Endothelial cell (in vitro differentiated cells): ENCODE measurements at regions not wholly inside any gene's neighbourhood (a gene's known extent, or its start where the extent isn't known, plus 50 kb on each side); places are given as distances from the start of the nearest gene placed in this dataset.

Source experiments
- DNase-seq: peaks from one replicate; pipeline ENCODE4 v3.0.0; 2021; ENCODE audit warnings: low spot score
- H3K27ac Mint-ChIP-seq: one replicate; pipeline ENCODE4 v1.8.0; 2021; ENCODE audit warnings: mixed read lengths, inconsistent platforms; ENCODE audit not compliant: unreplicated experiment
- H3K27me3 Mint-ChIP-seq: one replicate; pipeline ENCODE4 v1.8.0; 2021; ENCODE audit warnings: mild to moderate bottlenecking, moderate library complexity, mixed read lengths, inconsistent platforms; ENCODE audit not compliant: unreplicated experiment
- H3K36me3 Mint-ChIP-seq: one replicate; pipeline ENCODE4 v1.8.0; 2021; ENCODE audit warnings: mild to moderate bottlenecking, low read depth, mixed read lengths, inconsistent platforms; ENCODE audit not compliant: unreplicated experiment
- H3K4me1 Mint-ChIP-seq: one replicate; pipeline ENCODE4 v1.8.0; 2021; ENCODE audit warnings: mild to moderate bottlenecking, mixed read lengths, inconsistent platforms; ENCODE audit not compliant: unreplicated experiment
- H3K4me3 Mint-ChIP-seq: one replicate; pipeline ENCODE4 v1.8.0; 2021; ENCODE audit warnings: mild to moderate bottlenecking, mixed read lengths, inconsistent platforms; ENCODE audit not compliant: unreplicated experiment
- H3K9me3 Mint-ChIP-seq: one replicate; pipeline ENCODE4 v1.8.0; 2021; ENCODE audit warnings: mixed read lengths, inconsistent platforms; ENCODE audit not compliant: unreplicated experiment
- CTCF ChIP-seq: fragments of 200-600 bp; sonication (generic); IDR thresholded peaks from one replicate; pipeline ENCODE4 v1.5.0; 2021; ENCODE audit warnings: antibody characterized with exemption; ENCODE audit not compliant: unreplicated experiment

GRCh38 chr17:79434215-79434614 lies 176.6 kb downstream of the RBFOX3 start:
- no peak for DNase-seq
- TF ChIP-seq CTCF = no peak
- Mint-ChIP-seq H3K4me3 (no peak overlapping the region), H3K4me1 (no peaks in the 10 kb centered on the region), H3K27ac (no peak overlapping the region), H3K36me3 (no peaks in the 10 kb centered on the region), H3K9me3 (no peaks in the 10 kb centered on the region), H3K27me3 (peaks cover 5% of the 10 kb centered on the region)

- H3K27me3 Mint-ChIP-seq = peaks cover 10% of the 10 kb centered on the region
- H3K4me1 Mint-ChIP-seq = no peaks in the 10 kb centered on the region
- no peak overlapping the region for H3K27ac Mint-ChIP-seq
- no peak for TF ChIP-seq CTCF
- H3K4me3 Mint-ChIP-seq = no peak overlapping the region
- no peaks in the 10 kb centered on the region for H3K9me3 Mint-ChIP-seq
- no peaks in the 10 kb centered on the region for H3K36me3 Mint-ChIP-seq
- DNase-seq = no peak
Observed at GRCh38 chr17:79433379-79433778, 177.5 kb downstream of the RBFOX3 start.

GRCh38 chr17:79431175-79431574 lies 179.7 kb downstream of the RBFOX3 start:
- peaks cover 14% of the 10 kb centered on the region for H3K27me3 Mint-ChIP-seq
- H3K9me3 Mint-ChIP-seq = no peaks in the 10 kb centered on the region
- no peaks in the 10 kb centered on the region for H3K36me3 Mint-ChIP-seq
- no peak for TF ChIP-seq CTCF
- no peaks in the 10 kb centered on the region for H3K4me1 Mint-ChIP-seq
- no peak overlapping the region for H3K4me3 Mint-ChIP-seq
- no peak overlapping the region for H3K27ac Mint-ChIP-seq
- no peak for DNase-seq

DNA sequence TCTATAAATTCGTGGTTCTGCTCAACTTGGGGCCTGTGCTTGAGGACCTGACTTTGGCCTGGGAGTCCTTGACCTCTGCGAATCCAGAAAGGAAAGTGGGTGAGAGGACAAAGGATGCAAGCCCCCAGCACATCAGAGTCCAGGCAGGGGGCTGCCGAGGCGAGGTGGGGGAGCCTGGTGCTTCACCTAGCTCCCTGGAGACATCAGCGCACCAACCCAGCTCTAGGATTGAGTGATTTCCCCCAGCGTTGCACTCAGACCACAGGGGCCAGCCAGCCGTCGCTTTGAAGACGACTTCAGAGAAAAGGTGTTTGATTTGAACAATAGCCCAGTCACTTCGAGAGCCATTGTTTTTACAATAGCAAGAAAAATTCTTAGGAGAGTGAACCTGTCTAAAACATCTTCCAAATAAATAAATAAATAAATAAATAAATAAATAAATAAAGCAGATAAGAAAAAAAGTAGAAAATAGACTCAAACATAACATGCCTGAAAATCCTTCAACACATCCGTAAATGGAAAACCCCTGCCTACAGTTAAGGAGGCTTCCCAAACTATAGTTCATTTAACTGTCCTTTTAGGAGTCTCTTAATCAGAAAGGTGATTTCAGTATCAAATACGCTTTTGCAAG lies 180.9 kb downstream of the RBFOX3 start:
- DNase-seq = no peak
- Mint-ChIP-seq H3K27ac (no peak overlapping the region), H3K27me3 (peaks cover 15% of the 10 kb centered on the region), H3K4me3 (no peak overlapping the region), H3K9me3 (no peaks in the 10 kb centered on the region), H3K36me3 (no peaks in the 10 kb centered on the region), H3K4me1 (no peaks in the 10 kb centered on the region)
- TF ChIP-seq CTCF = no peak

DNA sequence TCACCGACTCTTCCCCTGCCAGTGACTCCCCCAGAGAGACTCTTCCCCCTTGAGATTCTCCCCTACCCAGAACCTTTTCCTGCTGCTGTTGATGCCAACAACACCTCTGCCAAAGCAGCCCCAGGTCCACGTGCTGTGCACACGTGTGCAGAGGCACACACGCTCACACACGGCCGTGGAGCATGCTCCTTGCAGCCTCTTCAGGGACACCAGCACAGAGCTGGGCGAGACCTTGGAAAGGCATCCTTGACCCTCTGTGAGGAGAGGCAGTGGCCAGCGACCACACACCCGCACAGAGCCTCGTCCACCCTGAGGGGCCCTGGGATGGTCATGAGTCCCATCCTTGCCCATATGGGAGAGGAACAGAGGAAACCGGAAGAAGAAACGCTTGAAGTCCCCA lies 181.9 kb downstream of the RBFOX3 start:
- H3K27me3 Mint-ChIP-seq = peaks cover 20% of the 10 kb centered on the region
- no peak for DNase-seq
- no peak overlapping the region for H3K4me3 Mint-ChIP-seq
- H3K4me1 Mint-ChIP-seq = peaks cover 5% of the 10 kb centered on the region
- no peak for TF ChIP-seq CTCF
- no peak overlapping the region for H3K27ac Mint-ChIP-seq
- H3K9me3 Mint-ChIP-seq = no peaks in the 10 kb centered on the region
- H3K36me3 Mint-ChIP-seq = no peaks in the 10 kb centered on the region
